SK-MEL-5 (cell line): ENCODE measurements at regions not wholly inside any gene's neighbourhood (a gene's known extent, or its start where the extent isn't known, plus 50 kb on each side); places are given as distances from the start of the nearest gene placed in this dataset.

Experiments
- DNase-seq: peaks from one replicate; pipeline ENCODE4 v3.0.0-alpha.2; 2016; ENCODE audit warnings: low read depth, low spot score
- in situ Hi-C: cut with HindIII; loops from 2 replicates; pipeline ENCODE4 v1.10.0; 2016; ENCODE audit warnings: low sequenced_read_pairs, high pct_unique_total_duplicates, low pct_unique_long_range_greater_than_20kb

- no peak for DNase-seq
- in situ Hi-C loops: no loop called here
Measured at GRCh38 chr9:121596515-121596914, 54.9 kb upstream of the DAB2IP start.

GRCh38 chr9:121597698-121598166 lies 53.7 kb upstream of the DAB2IP start:
- in situ Hi-C loops: no loop called here
- no peak for DNase-seq

GRCh38 chr9:121598167-121598964 lies 53.1 kb upstream of the DAB2IP start:
- in situ Hi-C loops: no loop called here

GRCh38 chr9:121598965-121599871 lies 52.2 kb upstream of the DAB2IP start:
- in situ Hi-C loops: no loop called here
- DNase-seq: peak; percentile 33

More at GRCh38 chr9:121598167-121598964, 53.1 kb upstream of the DAB2IP start:
- no peak for DNase-seq

- no peak for DNase-seq
- in situ Hi-C loops: no loop called here
Measured at GRCh38 chr9:121599872-121600585, 51.4 kb upstream of the DAB2IP start.

GRCh38 chr9:121601194-121601593 lies 50.2 kb upstream of the DAB2IP start:
- in situ Hi-C loops: no loop called here
- peak; percentile 75 for DNase-seq
